ENCODE measurements at regions not wholly inside any gene's neighbourhood (a gene's known extent, or its start where the extent isn't known, plus 50 kb on each side); places are given as distances from the start of the nearest gene placed in this dataset.

DNA sequence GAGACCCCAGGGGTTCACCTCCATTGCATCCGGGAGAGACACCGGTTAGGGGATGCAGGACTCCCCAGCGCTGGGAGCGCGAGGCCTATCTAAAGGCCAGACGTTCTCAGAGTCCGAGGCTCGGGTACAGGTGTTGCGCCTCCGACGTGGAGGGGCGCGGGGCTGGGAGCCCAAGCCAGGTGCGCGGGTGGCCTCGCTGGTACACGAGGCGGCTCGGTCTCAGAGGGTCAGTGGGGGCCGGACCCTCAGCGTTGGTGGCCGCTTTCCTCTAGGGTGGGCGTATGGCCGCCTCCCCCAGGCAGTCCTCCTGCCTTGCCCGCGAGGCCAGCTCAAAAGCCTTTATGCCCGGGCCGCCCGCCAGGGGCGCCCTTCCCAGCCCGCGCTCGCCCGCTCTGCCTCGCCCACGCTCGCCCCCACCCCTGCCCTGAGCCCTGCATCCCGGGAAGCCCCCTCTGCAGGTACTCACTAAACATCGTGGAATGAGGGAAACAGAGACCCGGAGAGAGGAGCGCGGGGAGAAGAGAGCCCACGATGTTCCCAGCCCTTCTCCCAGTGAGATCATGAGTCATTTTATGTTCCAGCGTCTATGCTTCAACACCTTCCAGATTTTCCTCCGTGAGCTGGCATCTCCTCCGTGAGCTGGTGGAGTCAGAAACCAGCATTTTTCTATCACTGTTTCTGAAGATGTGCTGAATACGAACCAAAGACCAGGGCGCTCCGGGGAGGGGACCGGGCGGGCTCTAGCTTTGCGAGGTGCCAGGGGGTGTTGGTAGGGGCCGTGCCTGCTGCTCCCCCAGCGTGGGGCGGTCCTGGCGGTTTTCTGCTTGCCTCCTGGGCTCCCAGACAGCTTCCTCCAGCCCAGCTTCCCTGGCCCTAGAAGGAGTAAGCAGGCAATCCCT lies 73.8 kb downstream of the DIO3 start:
- no peak overlapping the region for H3K4me3 ChIP-seq (ENCODE audit: low read depth, low read length)
- peaks cover 42% of the 10 kb centered on the region for H3K27me3 ChIP-seq (ENCODE audit: insufficient read depth, low read length)
- no peaks in the 10 kb centered on the region for H3K36me3 ChIP-seq (ENCODE audit: insufficient read depth, low read length)
- no peaks in the 10 kb centered on the region for H3K79me2 ChIP-seq (ENCODE audit: control insufficient read depth, insufficient read depth, low read length, unreplicated experiment)
- no peak overlapping the region for H2AFZ ChIP-seq (ENCODE audit: low read length, unreplicated experiment)
- H3K27ac ChIP-seq (ENCODE audit: low read depth, low read length) = no peak overlapping the region
- no peaks in the 10 kb centered on the region for H3K4me1 ChIP-seq (ENCODE audit: control insufficient read depth, insufficient read depth, low read length, unreplicated experiment)

DNA sequence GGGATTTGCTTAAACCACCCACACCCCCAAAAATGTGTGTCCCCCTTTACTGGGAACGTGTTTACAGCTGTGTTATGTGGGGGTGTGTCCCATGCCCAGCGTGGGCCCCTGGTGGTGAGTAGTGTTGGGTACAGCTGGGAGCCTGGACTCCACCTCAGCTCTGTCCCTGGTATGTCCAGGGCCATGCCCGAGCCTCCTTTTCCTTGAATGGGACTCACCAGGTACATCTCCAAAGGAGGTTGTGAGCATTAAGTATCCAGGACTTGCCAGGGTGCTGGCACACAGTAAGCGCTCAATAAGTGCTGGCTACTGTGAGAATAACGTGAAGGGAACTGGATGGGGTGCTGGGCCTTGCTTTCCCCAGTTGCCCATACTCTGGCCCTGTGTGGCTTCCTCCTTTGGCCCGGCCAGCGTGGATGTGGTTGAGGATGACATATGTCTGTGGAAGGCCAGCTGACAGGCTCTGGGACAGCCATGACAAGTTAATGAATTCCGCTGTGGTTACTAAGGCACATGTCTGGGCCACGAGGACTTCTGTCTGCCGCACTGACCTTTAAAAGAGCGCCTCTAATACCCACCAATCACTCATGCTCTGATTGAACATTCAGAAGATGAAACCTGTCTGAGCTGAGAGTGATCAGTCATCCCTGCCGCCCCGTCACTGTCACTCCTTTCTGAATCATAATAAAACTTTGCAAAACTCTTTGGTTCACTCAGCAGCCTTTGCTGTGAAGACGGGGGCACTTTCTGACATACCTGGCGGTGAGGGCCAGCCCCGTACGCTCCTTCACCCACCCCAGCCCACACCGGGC lies 74.7 kb downstream of the DIO3 start:
- Histone ChIP-seq H3K27ac (ENCODE audit: low read depth, low read length) (no peak overlapping the region), H3K79me2 (ENCODE audit: control insufficient read depth, insufficient read depth, low read length, unreplicated experiment) (no peaks in the 10 kb centered on the region), H3K4me3 (ENCODE audit: low read depth, low read length) (no peak overlapping the region), H3K27me3 (ENCODE audit: insufficient read depth, low read length) (peaks cover 47% of the 10 kb centered on the region), H3K4me1 (ENCODE audit: control insufficient read depth, insufficient read depth, low read length, unreplicated experiment) (no peaks in the 10 kb centered on the region), H3K36me3 (ENCODE audit: insufficient read depth, low read length) (no peaks in the 10 kb centered on the region), H2AFZ (ENCODE audit: low read length, unreplicated experiment) (no peak overlapping the region)

DNA sequence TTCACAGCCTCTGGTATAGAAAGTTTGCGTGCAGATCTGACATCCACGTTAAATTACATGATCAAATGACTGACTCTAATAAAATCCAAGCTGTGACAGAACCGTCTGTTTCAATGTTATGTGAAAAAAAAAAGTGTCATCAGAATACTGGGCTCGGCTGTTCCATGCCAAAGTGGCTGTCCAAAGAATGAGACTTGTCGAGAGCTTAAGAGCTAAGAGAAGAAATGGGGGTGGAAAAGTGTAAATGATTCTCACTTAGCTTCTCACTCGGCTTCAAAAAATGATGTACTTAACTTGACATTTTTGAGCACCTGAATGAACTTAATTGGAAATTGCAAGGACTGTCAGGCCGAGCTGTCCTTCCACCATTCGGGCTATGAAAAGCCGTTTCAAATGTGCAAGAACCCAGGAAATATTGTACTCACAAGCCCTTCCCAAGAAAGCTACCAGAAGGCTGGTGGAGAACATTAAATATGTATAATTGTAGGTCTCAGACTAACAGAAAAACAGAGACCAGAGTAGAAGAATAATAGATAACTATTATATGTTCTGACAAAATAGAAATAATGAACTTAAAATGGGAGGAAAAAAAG lies 78.0 kb downstream of the DIO3 start:
- Histone ChIP-seq H3K4me3 (ENCODE audit: low read depth, low read length) (no peak overlapping the region), H3K79me2 (ENCODE audit: control insufficient read depth, insufficient read depth, low read length, unreplicated experiment) (no peaks in the 10 kb centered on the region), H3K27me3 (ENCODE audit: insufficient read depth, low read length) (peaks cover 50% of the 10 kb centered on the region), H3K27ac (ENCODE audit: low read depth, low read length) (no peak overlapping the region), H3K36me3 (ENCODE audit: insufficient read depth, low read length) (no peaks in the 10 kb centered on the region), H3K4me1 (ENCODE audit: control insufficient read depth, insufficient read depth, low read length, unreplicated experiment) (no peaks in the 10 kb centered on the region), H2AFZ (ENCODE audit: low read length, unreplicated experiment) (no peak overlapping the region)

DNA sequence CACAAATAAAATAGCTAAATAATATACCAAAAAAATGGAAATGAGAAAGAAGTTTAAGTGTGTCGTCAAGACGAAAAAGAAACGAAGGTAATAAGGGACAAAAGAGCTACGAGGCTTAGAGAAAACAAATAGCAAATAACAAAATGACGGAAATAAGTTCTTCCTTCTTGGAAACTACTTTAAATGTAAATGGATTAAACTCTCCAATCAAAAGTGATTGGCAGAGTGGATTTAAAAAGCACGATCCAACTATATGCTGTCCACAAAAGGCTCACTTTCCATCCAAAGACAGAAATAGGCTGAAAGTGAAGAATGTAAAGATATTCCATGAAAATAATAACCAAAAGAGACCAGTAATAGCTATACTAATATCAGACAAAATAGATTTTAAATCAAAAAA lies 82.4 kb downstream of the DIO3 start:
- H3K27ac ChIP-seq (ENCODE audit: low read depth, low read length) = no peak overlapping the region
- no peaks in the 10 kb centered on the region for H3K79me2 ChIP-seq (ENCODE audit: control insufficient read depth, insufficient read depth, low read length, unreplicated experiment)
- H2AFZ ChIP-seq (ENCODE audit: low read length, unreplicated experiment) = no peak overlapping the region
- H3K4me3 ChIP-seq (ENCODE audit: low read depth, low read length) = no peak overlapping the region
- H3K27me3 ChIP-seq (ENCODE audit: insufficient read depth, low read length) = peaks cover 56% of the 10 kb centered on the region
- H3K4me1 ChIP-seq (ENCODE audit: control insufficient read depth, insufficient read depth, low read length, unreplicated experiment) = no peaks in the 10 kb centered on the region
- no peaks in the 10 kb centered on the region for H3K36me3 ChIP-seq (ENCODE audit: insufficient read depth, low read length)

DNA sequence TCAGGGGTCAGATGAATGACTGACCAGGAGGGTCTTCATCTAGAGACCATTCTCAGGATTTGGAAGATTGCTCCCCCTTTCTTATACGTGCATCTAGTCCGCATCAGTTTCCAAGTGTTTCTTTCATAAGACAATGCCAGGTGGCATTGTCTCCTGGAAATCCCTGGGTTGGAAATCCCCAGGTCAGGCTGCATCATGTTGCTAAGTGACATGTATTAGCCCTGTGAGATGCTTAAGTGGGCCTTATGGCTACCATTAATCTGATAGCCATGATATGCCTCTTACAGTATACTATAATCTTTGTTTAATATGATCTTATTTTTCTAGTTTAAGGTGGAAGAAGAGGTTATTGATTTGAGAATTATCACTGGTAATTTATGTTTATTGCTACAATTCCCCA lies 92.8 kb downstream of the DIO3 start:
- Histone ChIP-seq H2AFZ (ENCODE audit: low read length, unreplicated experiment) (no peak overlapping the region), H3K4me3 (ENCODE audit: low read depth, low read length) (no peak overlapping the region), H3K27me3 (ENCODE audit: insufficient read depth, low read length) (peaks cover 84% of the 10 kb centered on the region), H3K27ac (ENCODE audit: low read depth, low read length) (no peak overlapping the region), H3K79me2 (ENCODE audit: control insufficient read depth, insufficient read depth, low read length, unreplicated experiment) (no peaks in the 10 kb centered on the region), H3K36me3 (ENCODE audit: insufficient read depth, low read length) (no peaks in the 10 kb centered on the region), H3K4me1 (ENCODE audit: control insufficient read depth, insufficient read depth, low read length, unreplicated experiment) (no peaks in the 10 kb centered on the region)

DNA sequence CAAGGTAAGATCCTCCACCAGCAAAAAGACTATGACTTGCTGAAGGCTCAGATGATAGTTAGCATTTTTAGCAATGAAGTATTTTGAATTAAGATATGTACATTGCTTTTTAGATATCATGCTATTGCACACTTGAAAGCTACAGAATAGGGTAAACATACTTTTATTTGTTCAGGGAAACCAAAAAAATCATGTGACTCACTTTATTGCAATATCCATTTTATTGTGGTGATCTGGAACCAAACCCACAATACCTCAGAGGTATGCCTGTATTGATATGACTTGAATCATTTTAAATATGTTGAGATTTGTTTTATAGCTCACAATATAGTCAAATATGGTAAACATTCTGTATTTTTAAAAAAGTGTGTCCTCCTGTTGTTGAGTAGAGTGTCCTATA lies 96.1 kb downstream of the DIO3 start:
- Histone ChIP-seq H3K79me2 (ENCODE audit: control insufficient read depth, insufficient read depth, low read length, unreplicated experiment) (no peaks in the 10 kb centered on the region), H3K4me1 (ENCODE audit: control insufficient read depth, insufficient read depth, low read length, unreplicated experiment) (no peaks in the 10 kb centered on the region), H3K36me3 (ENCODE audit: insufficient read depth, low read length) (no peaks in the 10 kb centered on the region), H3K27ac (ENCODE audit: low read depth, low read length) (no peak overlapping the region), H3K4me3 (ENCODE audit: low read depth, low read length) (no peak overlapping the region), H3K27me3 (ENCODE audit: insufficient read depth, low read length) (peaks cover 87% of the 10 kb centered on the region), H2AFZ (ENCODE audit: low read length, unreplicated experiment) (no peak overlapping the region)

DNA sequence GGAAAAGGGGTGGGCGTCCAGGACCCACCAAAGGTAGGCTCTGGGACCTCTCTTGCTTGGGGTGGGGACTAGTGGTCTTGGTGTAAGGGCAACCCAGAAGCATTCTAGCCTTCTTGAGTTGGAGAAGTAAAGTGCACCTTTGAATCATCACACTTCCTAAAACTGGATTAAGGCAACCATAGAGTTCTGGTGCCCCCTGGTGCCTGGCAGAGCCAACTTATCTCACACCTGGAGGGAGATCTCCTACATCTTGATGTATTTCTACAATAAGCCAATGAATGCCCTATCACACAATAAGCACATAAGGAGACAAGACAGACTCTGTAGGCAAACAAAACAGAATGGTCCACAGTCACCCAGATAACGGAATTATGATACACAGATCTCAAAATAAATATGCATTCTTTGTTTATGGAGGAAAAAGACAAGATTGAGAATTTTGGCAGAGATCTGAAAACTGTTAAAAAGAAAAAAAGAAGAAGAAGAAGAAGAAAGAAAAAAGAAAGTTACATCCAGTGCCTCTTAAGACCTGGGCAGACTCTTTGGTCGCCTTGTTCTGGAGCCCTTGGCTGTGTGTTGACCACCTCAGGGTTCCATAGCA lies 95.9 kb upstream of the PPP2R5C start:
- Histone ChIP-seq H3K27ac (ENCODE audit: low read depth, low read length) (no peak overlapping the region), H3K4me1 (ENCODE audit: control insufficient read depth, insufficient read depth, low read length, unreplicated experiment) (no peaks in the 10 kb centered on the region), H3K27me3 (ENCODE audit: insufficient read depth, low read length) (peaks cover 91% of the 10 kb centered on the region)

DNA sequence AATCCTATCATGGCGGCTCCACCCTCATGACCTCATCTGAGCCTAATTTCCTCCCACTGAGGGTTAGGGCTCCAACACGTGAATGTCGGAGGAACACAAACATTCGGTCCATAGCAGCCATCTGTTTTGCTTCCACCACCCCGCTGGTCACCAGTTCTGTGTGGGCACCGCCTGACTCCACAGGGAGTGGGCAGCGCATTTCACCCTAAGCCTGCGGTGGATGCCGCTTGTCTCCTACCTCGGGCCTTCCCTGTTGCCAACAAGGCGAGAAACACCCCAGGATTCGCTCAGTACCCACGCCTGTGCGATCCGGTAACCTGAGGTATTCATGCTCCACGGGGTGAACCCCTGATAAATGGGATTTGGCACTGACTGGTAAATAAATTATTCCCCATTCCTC lies 95.2 kb upstream of the PPP2R5C start:
- H3K4me3 ChIP-seq (ENCODE audit: low read depth, low read length) = no peak overlapping the region
- peaks cover 91% of the 10 kb centered on the region for H3K27me3 ChIP-seq (ENCODE audit: insufficient read depth, low read length)
- H3K79me2 ChIP-seq (ENCODE audit: control insufficient read depth, insufficient read depth, low read length, unreplicated experiment) = no peaks in the 10 kb centered on the region
- no peaks in the 10 kb centered on the region for H3K36me3 ChIP-seq (ENCODE audit: insufficient read depth, low read length)
- H3K4me1 ChIP-seq (ENCODE audit: control insufficient read depth, insufficient read depth, low read length, unreplicated experiment) = no peaks in the 10 kb centered on the region
- H2AFZ ChIP-seq (ENCODE audit: low read length, unreplicated experiment) = no peak overlapping the region
- H3K27ac ChIP-seq (ENCODE audit: low read depth, low read length) = no peak overlapping the region

More for the DNA sequence above, 95.9 kb upstream of the PPP2R5C start:
- no peaks in the 10 kb centered on the region for H3K36me3 ChIP-seq (ENCODE audit: insufficient read depth, low read length)
- no peak overlapping the region for H3K4me3 ChIP-seq (ENCODE audit: low read depth, low read length)
- no peak overlapping the region for H2AFZ ChIP-seq (ENCODE audit: low read length, unreplicated experiment)
- no peaks in the 10 kb centered on the region for H3K79me2 ChIP-seq (ENCODE audit: control insufficient read depth, insufficient read depth, low read length, unreplicated experiment)

DNA sequence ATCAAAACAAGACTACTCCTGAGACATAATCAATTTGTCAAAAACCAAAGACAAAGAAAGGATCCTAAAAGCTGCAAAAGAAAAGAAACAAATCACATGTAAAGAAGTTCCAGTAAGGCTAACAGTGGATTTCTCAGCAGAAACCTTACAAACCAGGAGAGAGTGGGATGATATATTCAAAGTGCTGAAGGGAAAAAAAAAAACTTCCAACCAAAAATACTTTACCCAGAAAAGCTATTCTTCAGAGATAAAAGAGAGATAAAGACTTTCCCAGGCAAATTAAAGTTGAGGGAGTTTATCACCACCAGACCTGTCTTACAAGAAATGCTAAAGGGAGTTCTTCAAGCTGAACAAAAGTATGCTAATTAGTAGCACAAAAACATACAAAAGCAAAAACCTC lies 91.9 kb upstream of the PPP2R5C start:
- H2AFZ ChIP-seq (ENCODE audit: low read length, unreplicated experiment) = no peak overlapping the region
- no peaks in the 10 kb centered on the region for H3K79me2 ChIP-seq (ENCODE audit: control insufficient read depth, insufficient read depth, low read length, unreplicated experiment)
- H3K27ac ChIP-seq (ENCODE audit: low read depth, low read length) = no peak overlapping the region
- no peaks in the 10 kb centered on the region for H3K4me1 ChIP-seq (ENCODE audit: control insufficient read depth, insufficient read depth, low read length, unreplicated experiment)
- no peak overlapping the region for H3K4me3 ChIP-seq (ENCODE audit: low read depth, low read length)
- no peaks in the 10 kb centered on the region for H3K36me3 ChIP-seq (ENCODE audit: insufficient read depth, low read length)
- H3K27me3 ChIP-seq (ENCODE audit: insufficient read depth, low read length) = peaks cover 83% of the 10 kb centered on the region

DNA sequence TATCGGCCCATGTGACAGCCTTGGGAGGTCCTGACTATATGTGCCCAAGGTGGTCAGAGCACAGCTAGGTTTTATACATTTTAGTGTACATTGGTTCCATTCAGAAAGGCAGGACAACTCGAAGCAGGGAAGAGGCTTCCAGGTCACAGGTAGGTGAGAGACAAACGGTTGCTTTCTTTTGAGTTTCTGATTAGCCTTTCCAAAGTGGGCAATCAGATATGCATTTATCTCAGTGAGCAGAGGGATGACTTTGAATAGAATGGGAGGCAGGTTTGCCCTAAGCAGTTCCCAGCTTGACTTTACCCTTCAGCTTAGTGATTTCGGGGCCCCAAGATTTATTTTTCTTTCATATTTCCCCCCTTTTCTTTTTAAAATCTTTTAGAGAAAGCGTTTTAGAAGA lies 87.6 kb upstream of the PPP2R5C start:
- H3K4me1 ChIP-seq (ENCODE audit: control insufficient read depth, insufficient read depth, low read length, unreplicated experiment) = no peaks in the 10 kb centered on the region
- no peak overlapping the region for H3K4me3 ChIP-seq (ENCODE audit: low read depth, low read length)
- H2AFZ ChIP-seq (ENCODE audit: low read length, unreplicated experiment) = no peak overlapping the region
- H3K36me3 ChIP-seq (ENCODE audit: insufficient read depth, low read length) = no peaks in the 10 kb centered on the region
- no peaks in the 10 kb centered on the region for H3K79me2 ChIP-seq (ENCODE audit: control insufficient read depth, insufficient read depth, low read length, unreplicated experiment)
- peaks cover 60% of the 10 kb centered on the region for H3K27me3 ChIP-seq (ENCODE audit: insufficient read depth, low read length)
- H3K27ac ChIP-seq (ENCODE audit: low read depth, low read length) = no peak overlapping the region

All from ACC112 (cell line).